Stimulated activated CD4-positive, alpha-beta T cell treated with anti-CD3 and anti-CD28 coated beads, Interleukin-1b, Interleukin-23, amount 100 ng/mL, for 4 hours (primary cell): ENCODE measurements at regions not wholly inside any gene's neighbourhood (a gene's known extent, or its start where the extent isn't known, plus 50 kb on each side); places are given as distances from the start of the nearest gene placed in this dataset.

Experiments used
- DNase-seq, 2 donors: peaks; one replicate each; pipeline ENCODE4 v3.0.0-alpha.2; 2020; ENCODE audit warnings: low read depth in 2 of 2

DNA sequence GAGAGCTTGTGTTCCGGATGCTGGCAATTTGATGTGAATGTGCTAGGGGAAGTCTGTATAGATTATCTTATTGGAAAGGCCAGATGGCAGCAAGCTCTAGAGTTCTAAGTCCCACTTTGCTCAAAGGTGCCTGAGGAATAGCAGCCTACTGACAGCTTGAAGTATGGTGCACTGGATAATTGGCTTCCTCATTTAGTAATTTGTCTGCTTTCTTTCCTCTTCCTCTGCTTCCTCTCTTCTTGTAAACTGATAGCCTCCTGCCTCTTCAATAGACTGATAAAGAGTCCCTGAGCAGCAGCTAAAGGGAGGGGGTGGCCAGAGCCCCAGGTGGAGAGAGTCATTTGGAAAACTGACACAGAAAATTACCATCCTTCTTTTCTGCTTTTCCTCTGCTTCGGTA, 177.3 kb downstream of the FGF1 start:
- no peak for DNase-seq

DNA sequence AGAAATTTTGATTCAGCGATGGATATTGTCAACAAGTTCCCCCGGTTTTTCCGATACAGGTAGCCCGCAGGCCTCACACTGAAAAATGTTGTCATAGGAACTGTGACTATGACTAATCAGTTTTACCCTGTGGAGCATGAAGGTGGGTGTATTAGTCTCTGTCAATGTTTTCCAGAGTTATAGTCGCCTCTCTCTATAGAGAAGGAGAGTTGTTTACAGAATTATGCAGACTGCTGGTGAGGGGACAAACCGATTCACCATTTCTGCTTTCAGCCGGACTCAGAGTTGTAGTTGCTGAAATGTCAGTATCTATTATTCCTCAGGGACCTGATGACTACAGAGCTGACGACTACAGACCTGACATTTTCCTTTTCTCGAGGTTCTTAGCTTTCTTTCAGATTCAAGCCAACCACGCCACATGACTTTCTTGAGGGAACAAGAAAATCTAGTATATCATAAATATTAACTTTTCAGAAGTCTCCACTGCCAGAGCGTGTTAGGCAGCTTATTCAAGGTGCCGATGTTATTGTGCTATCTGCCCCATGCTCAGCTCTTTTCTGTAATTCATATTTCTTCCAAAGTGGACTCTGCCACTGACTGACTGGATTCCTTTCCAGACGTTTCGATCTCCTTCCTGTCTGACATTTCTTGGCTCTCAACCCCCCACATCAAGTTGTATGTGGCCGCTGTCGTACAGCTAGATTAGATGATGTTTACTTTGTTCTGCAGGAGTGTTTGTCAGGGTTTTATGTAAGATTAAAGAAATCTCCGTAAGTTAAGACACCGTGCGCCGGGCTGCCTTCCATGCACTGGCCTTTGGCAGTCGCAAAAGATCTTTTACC, 178.1 kb downstream of the FGF1 start:
- DNase-seq = no peak

- no peak for DNase-seq
Observed at GRCh38 chr5:142506756-142507155, 179.1 kb downstream of the FGF1 start.

GRCh38 chr5:142506046-142506445, 179.8 kb downstream of the FGF1 start:
- no peak for DNase-seq

DNA sequence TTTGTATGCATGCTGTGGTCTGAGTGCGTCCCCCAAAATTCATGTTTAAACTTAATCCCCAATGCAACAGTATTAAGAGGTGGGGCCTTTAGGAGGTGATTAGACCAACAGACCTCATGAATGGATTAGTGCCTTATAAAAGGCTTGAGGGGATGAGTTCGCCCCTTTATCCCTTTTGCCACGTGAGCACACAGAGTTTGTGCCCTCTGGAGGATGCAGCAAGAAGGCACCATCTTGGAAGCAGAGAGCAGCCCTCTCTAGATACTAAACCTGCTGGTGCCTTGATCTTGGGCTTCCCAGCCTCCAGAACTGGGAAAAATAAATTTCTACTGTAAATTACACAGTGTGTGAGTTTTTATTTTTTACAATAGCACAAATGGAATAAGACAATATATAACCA, 177.1 kb upstream of the SPRY4 start:
- no peak for DNase-seq

DNA sequence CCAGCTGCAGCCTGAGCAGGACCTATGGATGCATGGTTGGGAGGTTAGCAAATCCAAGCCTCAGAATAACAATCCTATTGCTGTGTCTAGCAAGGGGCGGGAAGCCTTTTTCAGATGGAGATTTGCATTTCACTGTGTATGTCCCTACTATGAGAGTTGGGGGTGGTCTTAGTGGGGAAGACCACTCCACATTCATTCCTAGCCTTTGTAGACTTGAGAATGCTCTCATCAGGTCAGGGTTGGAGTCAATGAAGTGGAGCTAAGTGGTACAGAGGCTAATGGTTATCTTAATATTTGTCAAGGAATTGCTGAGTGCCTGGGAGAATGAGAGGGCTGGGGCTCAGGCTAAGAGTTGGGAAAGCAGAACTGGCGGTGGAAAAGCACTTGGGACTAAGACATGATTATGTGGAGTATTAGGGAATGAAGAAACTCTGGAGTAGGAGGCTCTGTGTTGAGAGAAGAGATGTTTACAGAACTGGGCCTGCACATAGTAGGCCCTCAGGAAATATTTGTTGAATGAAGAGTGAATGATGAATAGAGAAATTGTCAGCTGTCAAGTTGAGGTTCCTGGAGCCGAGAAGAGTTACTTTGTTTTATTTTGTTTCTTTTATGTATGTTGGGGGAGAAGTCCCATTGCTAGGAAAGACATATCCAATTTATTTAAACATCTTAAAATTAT, 175.5 kb upstream of the SPRY4 start:
- no peak for DNase-seq

GRCh38 chr5:142499591-142500226, 174.9 kb upstream of the SPRY4 start:
- DNase-seq = no peak

DNA sequence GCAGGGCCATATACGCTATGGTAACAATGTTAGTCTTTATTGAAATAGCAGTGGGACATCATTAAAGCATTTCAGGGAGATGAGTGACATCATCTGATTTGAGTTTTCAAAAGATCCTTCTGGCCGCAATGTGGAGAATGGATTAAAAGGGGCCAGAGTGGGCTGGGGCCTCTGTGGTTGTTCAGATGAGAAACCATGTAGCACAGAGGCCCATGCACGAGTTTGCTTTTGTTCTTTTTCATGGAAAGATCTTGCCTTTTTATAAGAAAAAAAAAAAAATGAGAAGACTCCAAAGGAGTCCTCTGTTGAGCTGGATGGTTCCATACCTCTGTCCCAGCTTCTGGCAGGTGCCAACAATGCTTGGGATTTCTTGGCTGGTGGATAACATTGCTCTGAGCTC, 173.5 kb upstream of the SPRY4 start:
- DNase-seq = no peak

DNA sequence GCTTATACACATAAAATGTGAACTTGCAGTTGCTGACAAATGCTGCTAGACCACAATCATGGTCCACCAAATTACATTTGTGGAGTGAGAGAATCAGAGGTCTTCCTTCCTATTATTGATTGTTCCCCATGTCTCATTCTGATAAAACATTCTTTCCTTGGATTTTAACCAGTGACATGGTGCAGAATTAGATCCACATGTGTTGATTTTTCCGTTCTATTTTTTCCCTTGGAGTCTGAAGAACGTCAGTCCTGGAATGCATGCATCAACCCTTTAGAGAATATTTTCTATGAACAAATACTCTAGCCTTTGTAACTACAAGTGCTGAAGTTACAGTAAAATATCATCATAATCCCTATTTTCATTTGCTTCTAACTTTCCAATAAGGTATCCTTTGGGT, 170.7 kb upstream of the SPRY4 start:
- no peak for DNase-seq

GRCh38 chr5:142493875-142494518, 169.2 kb upstream of the SPRY4 start:
- no peak for DNase-seq

DNA sequence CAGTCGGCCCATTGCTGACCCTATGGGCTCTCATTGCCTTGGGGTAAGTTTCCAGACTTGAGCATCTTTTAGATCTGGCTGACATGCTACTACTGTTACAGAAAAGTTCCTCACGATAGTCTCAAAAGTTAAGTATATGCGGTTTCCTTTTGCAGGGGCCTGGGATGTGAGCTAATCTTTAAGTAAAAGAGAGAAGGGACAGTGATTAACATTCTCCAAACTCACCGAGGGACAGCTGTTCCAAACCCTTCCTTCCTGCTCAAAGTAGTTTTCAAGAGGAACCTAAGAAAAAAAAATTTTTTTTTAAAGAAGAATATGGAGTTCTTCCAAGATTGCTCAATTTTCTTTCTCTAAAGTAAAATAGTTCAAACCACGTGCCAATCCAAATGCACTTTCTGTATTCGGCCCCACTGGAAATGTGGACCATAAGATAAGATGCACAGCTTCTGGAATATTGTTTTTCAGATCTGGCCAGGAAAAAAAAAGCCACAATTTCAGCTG, 168.0 kb upstream of the SPRY4 start:
- no peak for DNase-seq

DNA sequence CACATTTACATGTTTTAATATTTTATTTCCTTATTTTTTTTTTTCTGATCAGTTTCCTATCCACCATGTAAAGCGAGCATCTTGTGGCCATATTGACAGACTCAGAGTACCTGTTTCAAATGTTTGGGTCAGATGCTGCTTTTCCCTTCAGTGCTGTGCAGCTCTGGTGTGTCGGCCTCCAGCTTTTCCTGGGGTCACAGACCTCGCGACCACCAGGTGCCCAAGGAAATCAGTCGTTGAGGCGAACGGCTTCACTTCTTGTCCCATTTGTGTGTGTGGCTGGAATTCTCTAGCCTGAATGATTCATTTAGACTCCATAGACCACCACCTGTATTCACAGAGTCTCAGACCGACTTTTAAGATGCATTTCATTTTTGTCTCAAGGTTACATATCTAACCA, 166.9 kb upstream of the SPRY4 start:
- no peak for DNase-seq

GRCh38 chr5:142491270-142491669, 166.4 kb upstream of the SPRY4 start:
- DNase-seq = no peak

GRCh38 chr5:142486581-142486980, 161.8 kb upstream of the SPRY4 start:
- DNase-seq = no peak

DNA sequence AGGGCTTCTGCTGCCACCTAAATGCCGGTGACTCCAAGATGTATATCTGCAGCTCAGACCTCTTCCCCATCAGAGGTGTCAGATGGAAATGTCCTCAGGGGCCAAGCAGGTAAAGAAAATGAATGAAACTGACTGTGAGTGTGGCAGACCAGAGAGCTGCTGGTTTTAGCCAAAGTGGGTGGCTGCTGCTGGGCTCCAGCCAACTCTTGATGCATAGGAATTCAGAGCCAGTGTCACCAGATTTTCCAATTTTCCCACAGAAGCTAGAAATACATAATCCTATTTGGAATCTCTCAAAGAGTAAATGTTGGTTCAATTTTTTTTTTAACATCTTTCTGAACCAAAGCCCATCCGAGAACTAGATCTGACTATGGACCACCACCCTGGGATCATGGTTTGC, 161.2 kb upstream of the SPRY4 start:
- DNase-seq = no peak

- DNase-seq = no peak
Observed at GRCh38 chr5:142484821-142485387, 160.1 kb upstream of the SPRY4 start.

DNA sequence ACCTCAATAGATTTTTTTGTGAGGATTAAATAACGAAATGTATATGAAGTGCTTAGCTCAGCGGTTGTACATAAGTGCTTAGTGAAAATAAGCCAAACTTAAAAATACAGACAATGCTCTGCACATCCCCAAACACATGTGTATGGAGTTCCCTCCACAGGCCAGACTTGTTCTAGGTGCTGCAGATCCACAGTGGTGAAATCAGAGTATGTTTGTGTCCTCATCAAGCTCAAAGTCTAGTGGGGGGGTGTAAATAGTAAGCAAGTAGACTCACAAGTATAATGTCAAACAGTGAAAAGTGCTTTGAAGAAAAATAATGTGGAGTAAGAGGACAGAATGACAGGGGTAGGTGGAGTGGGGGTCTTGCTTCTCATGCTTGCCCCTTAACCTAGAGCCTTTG, 157.4 kb upstream of the SPRY4 start:
- no peak for DNase-seq

GRCh38 chr5:142481410-142481809, 156.6 kb upstream of the SPRY4 start:
- no peak for DNase-seq

DNA sequence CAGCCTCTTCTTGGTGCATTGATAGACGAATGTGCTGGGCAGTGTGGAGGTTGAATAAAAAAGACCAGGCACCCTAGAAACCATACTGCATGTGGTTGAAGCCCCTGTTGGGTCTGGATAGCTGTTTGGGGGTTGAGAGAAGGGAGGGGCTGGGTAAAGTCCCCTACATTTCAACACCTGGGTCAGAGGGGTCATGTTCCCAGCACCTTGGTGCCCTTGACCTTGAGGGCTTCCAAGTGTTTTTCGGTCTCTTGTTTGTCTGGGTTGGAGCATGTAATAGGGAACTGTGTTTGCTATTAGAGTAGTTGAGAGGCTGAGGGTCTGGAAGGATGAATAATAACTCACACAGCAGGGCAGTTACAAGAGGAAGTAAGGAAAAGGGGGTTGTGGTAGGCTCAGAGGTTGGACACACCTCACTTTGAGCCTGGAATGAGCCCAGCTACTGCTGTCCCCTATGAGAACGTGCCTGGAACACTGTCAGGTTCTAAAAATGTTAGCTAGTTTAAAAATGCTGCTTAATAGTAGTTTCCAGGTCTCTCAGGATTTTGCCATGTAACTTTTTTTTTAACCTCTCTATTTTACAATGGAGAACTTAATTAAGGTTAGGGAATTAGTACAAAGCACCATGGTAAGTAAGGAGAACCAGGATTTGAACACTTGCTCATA, 155.2 kb upstream of the SPRY4 start:
- no peak for DNase-seq

DNA sequence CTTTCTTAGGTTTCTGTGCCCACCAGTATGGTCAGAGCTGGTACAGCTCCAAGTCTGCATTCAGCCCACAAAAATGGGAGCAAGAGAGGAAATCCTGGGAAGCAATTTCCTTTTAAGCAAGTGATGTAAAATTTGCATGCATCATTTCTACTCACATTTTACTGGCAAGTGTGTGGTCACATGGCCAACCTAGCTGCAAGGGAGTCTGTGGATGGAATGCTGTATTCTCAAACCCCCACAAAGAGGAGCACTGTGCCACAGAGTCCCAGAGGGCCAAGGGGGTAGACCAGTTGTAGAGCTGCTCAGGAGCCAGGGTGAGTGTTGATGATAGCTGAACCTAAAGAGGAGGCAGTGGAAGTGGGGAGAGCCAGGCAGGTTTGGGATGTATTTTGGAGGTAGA, 154.3 kb upstream of the SPRY4 start:
- DNase-seq = no peak

DNA sequence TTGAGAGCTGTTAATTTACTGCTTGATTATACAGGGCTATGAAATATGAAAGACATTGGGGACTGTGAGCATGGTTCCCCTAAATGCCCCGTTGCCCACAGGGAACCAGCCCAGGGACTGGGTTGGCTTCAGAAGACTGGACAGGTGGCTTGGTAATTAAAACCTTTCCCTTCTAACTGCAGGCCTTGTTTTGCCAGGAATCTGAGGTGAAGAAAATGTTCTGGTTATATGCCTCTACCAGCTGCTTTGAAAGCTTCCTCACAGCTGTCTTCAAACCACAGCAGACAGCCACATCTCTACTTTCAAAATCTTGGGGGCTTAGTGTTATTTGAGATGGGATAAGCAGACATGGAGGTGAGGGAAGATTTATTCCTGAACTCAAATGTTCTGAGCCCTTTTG, 153.3 kb upstream of the SPRY4 start:
- DNase-seq = no peak
